ENCODE measurements at regions not wholly inside any gene's neighbourhood (a gene's known extent, or its start where the extent isn't known, plus 50 kb on each side); places are given as distances from the start of the nearest gene placed in this dataset.

- DNase-seq (ENCODE audit: low read depth) = no peak
- no peak for TF ChIP-seq CTCF (IDR thresholded peaks at IDR 0.05; ENCODE audit: low read depth, low read length, missing control alignments)
- H3K4me3 ChIP-seq (ENCODE audit: low read depth, low read length) = no peak overlapping the region
These were observed 323.8 kb upstream of the WWC1 start for GRCh38 chr5:167967494-167968177.

- no peak for TF ChIP-seq CTCF (IDR thresholded peaks at IDR 0.05; ENCODE audit: low read depth, low read length, missing control alignments)
- no peak overlapping the region for H3K4me3 ChIP-seq (ENCODE audit: low read depth, low read length)
- DNase-seq (ENCODE audit: low read depth) = no peak
These were observed 322.6 kb upstream of the WWC1 start for GRCh38 chr5:167968837-167969236.

GRCh38 chr5:167969998-167970397 lies 321.4 kb upstream of the WWC1 start:
- H3K4me3 ChIP-seq (ENCODE audit: low read depth, low read length) = no peak overlapping the region
- DNase-seq (ENCODE audit: low read depth) = no peak

GRCh38 chr5:167971706-167972105 lies 319.7 kb upstream of the WWC1 start:
- TF ChIP-seq CTCF (IDR thresholded peaks at IDR 0.05; ENCODE audit: low read depth, low read length, missing control alignments) = no peak

More at GRCh38 chr5:167969998-167970397, 321.4 kb upstream of the WWC1 start:
- TF ChIP-seq CTCF (IDR thresholded peaks at IDR 0.05; ENCODE audit: low read depth, low read length, missing control alignments) = no peak

GRCh38 chr5:167973126-167973525 lies 318.3 kb upstream of the WWC1 start:
- TF ChIP-seq CTCF (IDR thresholded peaks at IDR 0.05; ENCODE audit: low read depth, low read length, missing control alignments) = no peak

More at GRCh38 chr5:167971706-167972105, 319.7 kb upstream of the WWC1 start:
- DNase-seq (ENCODE audit: low read depth) = no peak
- no peak overlapping the region for H3K4me3 ChIP-seq (ENCODE audit: low read depth, low read length)

GRCh38 chr5:167984951-167985350 lies 306.5 kb upstream of the WWC1 start:
- no peak overlapping the region for H3K4me3 ChIP-seq (ENCODE audit: low read depth, low read length)
- no peak for DNase-seq (ENCODE audit: low read depth)
- no peak for TF ChIP-seq CTCF (IDR thresholded peaks at IDR 0.05; ENCODE audit: low read depth, low read length, missing control alignments)

More at GRCh38 chr5:167973126-167973525, 318.3 kb upstream of the WWC1 start:
- no peak for DNase-seq (ENCODE audit: low read depth)
- no peak overlapping the region for H3K4me3 ChIP-seq (ENCODE audit: low read depth, low read length)

- no peak for TF ChIP-seq CTCF (IDR thresholded peaks at IDR 0.05; ENCODE audit: low read depth, low read length, missing control alignments)
- no peak overlapping the region for H3K4me3 ChIP-seq (ENCODE audit: low read depth, low read length)
- no peak for DNase-seq (ENCODE audit: low read depth)
These were observed 306.1 kb upstream of the WWC1 start for GRCh38 chr5:167985373-167985772.

All from GM12864 (cell line).